Tibial nerve (tissue), 4 donors: ENCODE measurements at regions not wholly inside any gene's neighbourhood (a gene's known extent, or its start where the extent isn't known, plus 50 kb on each side); places are given as distances from the start of the nearest gene placed in this dataset.

Source experiments
- DNase-seq, 2 donors: peaks; one replicate each; pipeline ENCODE4 v3.0.0-alpha.2; 2019; ENCODE audit warnings: low spot score in 2 of 2
- H3K27ac ChIP-seq, 4 donors: fragments of 200-600 bp; sonication (generic) in 3 of 4; one replicate each; pipeline ENCODE4 v1.5.1; 2017 to 2019; ENCODE audit warnings: mild to moderate bottlenecking in 1 of 4
- H3K27me3 ChIP-seq, 2 donors: fragments of 200-600 bp; sonication (generic) in 1 of 2; one replicate each; pipeline versions ENCODE4 v1.5.1 to v1.6.0; 2017 to 2019
- H3K36me3 ChIP-seq, 3 donors: fragments of 200-600 bp; sonication (generic); one replicate each; pipeline ENCODE4 v1.5.1; 2018 to 2019
- H3K4me1 ChIP-seq, 4 donors: fragments of 200-600 bp; sonication (generic) in 3 of 4; one replicate each; pipeline ENCODE4 v1.5.1; 2017 to 2019
- H3K4me3 ChIP-seq, 4 donors: fragments of 200-600 bp; sonication (generic) in 3 of 4; one replicate each; pipeline ENCODE4 v1.5.1; 2017 to 2019; ENCODE audit warnings: mild to moderate bottlenecking in 1 of 4, moderate library complexity in 1 of 4
- H3K9me3 ChIP-seq, 4 donors: fragments of 200-600 bp; sonication (generic) in 3 of 4; one replicate each; pipeline ENCODE4 v1.5.1; 2017 to 2019
- CTCF ChIP-seq, 5 experiments: fragments of 200-600 bp in 3 of 5; fragments of 450-650 bp in 2 of 5; sonication (generic) in 3 of 5; IDR thresholded peaks; one replicate each; pipeline ENCODE4 v1.5.1; 2016 to 2019; ENCODE audit warnings: antibody characterized with exemption in 5 of 5, mild to moderate bottlenecking in 3 of 5, moderate library complexity in 2 of 5
- EP300 ChIP-seq, 2 donors: sonication (generic); formaldehyde crosslinking; IDR thresholded peaks; one replicate each; pipeline ENCODE4 v1.6.1; 2017; ENCODE audit warnings: antibody characterized with exemption in 2 of 2, mild to moderate bottlenecking in 1 of 2
- POLR2A ChIP-seq, 2 donors: fragments of 450-650 bp; IDR thresholded peaks; one replicate each; pipeline ENCODE4 v1.6.1; 2017; ENCODE audit warnings: antibody characterized with exemption in 2 of 2, mild to moderate bottlenecking in 2 of 2, moderate library complexity in 2 of 2
- WGBS, 2 donors: methylation state at CpG; one replicate each; pipeline ENCODE4 v1.1.5; 2018; 5-methylcytosine and 5-hydroxymethylcytosine counted together

DNA sequence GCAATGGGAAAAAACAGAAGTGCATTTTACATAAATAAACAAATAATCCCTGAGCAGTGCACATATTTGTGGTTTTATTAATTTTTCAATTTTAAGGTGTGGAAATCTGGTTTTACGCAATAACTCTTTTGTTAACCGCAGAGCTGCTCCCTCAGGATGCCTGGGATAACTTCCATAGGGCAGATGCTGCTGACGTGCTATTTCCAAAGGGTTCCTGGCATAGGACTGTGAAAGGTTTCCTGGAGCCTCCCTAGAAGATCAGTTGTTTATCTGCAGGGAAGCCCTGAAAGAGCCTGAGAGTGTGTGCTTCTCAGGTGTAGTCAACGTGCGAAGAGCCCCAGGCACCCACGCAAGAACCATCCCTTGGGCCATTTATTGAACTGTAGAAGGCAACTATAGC is 443.5 kb downstream of the PLK2 start:
- Histone ChIP-seq H3K4me1 (peaks cover 0 to 20% (median under 1%) of the 10 kb centered on the region in 4 donors), H3K9me3 (no peaks in the 10 kb centered on the region), H3K36me3 (no peaks in the 10 kb centered on the region), H3K27me3 (no peaks in the 10 kb centered on the region), H3K27ac (peak overlapping the region in 1 of 4 donors; percentile 57), H3K4me3 (no peak overlapping the region)
- WGBS, 2 donors, result 61 to 76% methylated on average over 6 of the region's 6 CpGs
- peak; percentile 17 to 46 for DNase-seq
- no peak for TF ChIP-seq POLR2A (IDR thresholded peaks at IDR 0.05)
- TF ChIP-seq EP300 (IDR thresholded peaks at IDR 0.05), result peak; percentile 45 to 80

GRCh38 chr5:58015175-58015574 is 444.7 kb downstream of the PLK2 start:
- TF ChIP-seq CTCF (IDR thresholded peaks at IDR 0.05) (no peak), EP300 (IDR thresholded peaks at IDR 0.05) (no peak), POLR2A (IDR thresholded peaks at IDR 0.05) (no peak)
- 94 to 97% methylated on average over 3 of the region's 3 CpGs for WGBS, 2 donors

DNA sequence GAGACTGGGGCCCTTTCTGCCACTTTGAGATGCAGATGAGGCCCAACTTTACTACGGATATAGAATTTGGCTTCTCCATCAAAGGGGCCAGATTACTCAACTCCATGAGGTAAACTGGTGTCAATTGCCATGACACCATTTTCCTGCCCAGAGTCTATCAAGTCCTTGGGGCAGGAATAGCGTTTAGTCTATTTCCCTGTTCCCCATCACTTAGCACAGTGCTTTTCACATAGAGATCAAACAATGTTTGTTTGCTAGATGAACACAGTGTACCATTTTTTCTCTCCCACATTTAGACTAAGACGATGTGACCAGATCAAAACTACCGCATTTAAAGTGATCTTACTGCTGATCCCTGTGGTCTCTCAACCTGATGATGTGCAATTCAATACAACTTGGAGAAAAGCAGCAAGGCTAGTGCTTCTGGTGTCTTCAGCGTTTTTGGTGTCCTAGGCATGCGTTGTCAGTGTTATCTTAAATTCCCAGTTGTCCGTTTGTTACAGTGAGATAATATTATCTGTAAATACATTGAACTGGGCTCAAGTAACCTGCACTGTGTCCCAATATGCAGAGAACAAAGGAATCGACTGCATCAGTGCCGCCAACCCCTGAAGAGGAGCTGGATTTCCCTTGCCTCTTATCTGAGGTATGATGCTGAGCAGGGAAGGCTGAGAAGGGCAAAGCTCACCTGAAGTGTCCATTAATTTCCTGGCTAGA is 446.2 kb downstream of the PLK2 start:
- H3K4me3 ChIP-seq, result no peak overlapping the region
- 92 to 96% methylated on average over 9 of the region's 9 CpGs for WGBS, 2 donors
- TF ChIP-seq EP300 (IDR thresholded peaks at IDR 0.05) (no peak), CTCF (IDR thresholded peaks at IDR 0.05) (no peak), POLR2A (IDR thresholded peaks at IDR 0.05) (no peak)
- peaks cover 0 to 2% (median 0%) of the 10 kb centered on the region in 4 donors for H3K4me1 ChIP-seq
- H3K27me3 ChIP-seq, result no peaks in the 10 kb centered on the region
- H3K36me3 ChIP-seq, result no peaks in the 10 kb centered on the region
- no peak overlapping the region for H3K27ac ChIP-seq
- DNase-seq, result no peak
- H3K9me3 ChIP-seq, result no peaks in the 10 kb centered on the region

More at GRCh38 chr5:58015175-58015574, 444.7 kb downstream of the PLK2 start:
- Histone ChIP-seq H3K4me3 (no peak overlapping the region), H3K9me3 (no peaks in the 10 kb centered on the region), H3K27me3 (no peaks in the 10 kb centered on the region), H3K27ac (no peak overlapping the region), H3K36me3 (no peaks in the 10 kb centered on the region), H3K4me1 (peaks cover 0 to 13% (median 0%) of the 10 kb centered on the region in 4 donors)
- no peak for DNase-seq

GRCh38 chr5:58012801-58013315 is 447.0 kb downstream of the PLK2 start:
- no peaks in the 10 kb centered on the region for H3K36me3 ChIP-seq
- 94 to 98% methylated on average over 3 of the region's 3 CpGs for WGBS, 2 donors
- TF ChIP-seq POLR2A (IDR thresholded peaks at IDR 0.05), result no peak
- no peak for TF ChIP-seq CTCF (IDR thresholded peaks at IDR 0.05)
- TF ChIP-seq EP300 (IDR thresholded peaks at IDR 0.05), result no peak
- H3K4me1 ChIP-seq, result peaks cover 0 to 2% (median 0%) of the 10 kb centered on the region in 4 donors
- no peak overlapping the region for H3K27ac ChIP-seq
- H3K9me3 ChIP-seq, result no peaks in the 10 kb centered on the region
- no peak overlapping the region for H3K4me3 ChIP-seq
- DNase-seq, result no peak
- no peaks in the 10 kb centered on the region for H3K27me3 ChIP-seq

DNA sequence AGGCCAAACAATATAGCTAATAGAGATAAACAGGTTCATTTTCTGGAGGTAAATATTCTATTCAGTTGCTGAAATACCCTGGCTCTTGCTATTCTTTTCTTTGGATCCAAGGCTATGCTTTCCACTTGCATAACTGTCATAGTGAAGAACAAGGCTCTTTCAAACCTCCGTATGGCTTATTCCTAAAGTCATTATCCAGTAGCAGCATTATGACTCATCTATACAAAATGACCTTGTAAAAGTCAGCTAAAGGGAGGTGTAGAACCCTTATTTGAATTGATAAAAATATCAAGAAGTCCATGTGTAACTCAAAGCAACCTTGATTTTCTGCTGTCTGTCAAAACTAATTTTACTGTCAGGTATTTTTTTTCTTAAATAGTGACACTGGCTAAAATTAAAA is 447.8 kb downstream of the PLK2 start:
- no peak for TF ChIP-seq CTCF (IDR thresholded peaks at IDR 0.05)
- Histone ChIP-seq H3K4me1 (peaks cover 0 to 2% (median 0%) of the 10 kb centered on the region in 4 donors), H3K4me3 (no peak overlapping the region), H3K27ac (no peak overlapping the region), H3K9me3 (no peaks in the 10 kb centered on the region), H3K36me3 (no peaks in the 10 kb centered on the region), H3K27me3 (no peaks in the 10 kb centered on the region)
- whole genome bisulfite sequencing, 2 donors, result 44 to 47% methylated on average over 1 of the region's 1 CpG
- no peak for DNase-seq
